GM19438 (cell line): ENCODE measurements at regions not wholly inside any gene's neighbourhood (a gene's known extent, or its start where the extent isn't known, plus 50 kb on each side); places are given as distances from the start of the nearest gene placed in this dataset.

Experiments used
- ATAC-seq: cut with Tn5 transposase; IDR thresholded peaks from one replicate; pipeline ENCODE4 v1.9.1; 2021; ENCODE audit warnings: low read depth; ENCODE audit not compliant: unreplicated experiment

DNA sequence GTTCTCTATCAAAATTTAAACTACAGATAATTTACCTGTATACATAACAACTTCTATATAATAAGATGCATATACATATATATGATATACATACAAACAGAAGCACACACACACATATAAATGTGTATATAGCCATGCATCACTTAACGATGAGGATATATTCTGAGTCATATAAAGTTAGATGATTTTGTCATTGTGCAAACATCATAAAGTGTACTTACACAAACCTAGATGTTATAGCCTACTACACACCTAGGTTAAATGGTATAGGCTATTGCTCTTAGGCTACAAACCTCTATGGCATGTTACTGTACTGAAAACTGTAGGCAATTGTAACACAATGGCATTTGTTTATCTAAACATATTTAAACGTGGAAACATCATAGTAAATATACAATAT is 937.6 kb upstream of the KCND2 start:
- no peak for ATAC-seq

DNA sequence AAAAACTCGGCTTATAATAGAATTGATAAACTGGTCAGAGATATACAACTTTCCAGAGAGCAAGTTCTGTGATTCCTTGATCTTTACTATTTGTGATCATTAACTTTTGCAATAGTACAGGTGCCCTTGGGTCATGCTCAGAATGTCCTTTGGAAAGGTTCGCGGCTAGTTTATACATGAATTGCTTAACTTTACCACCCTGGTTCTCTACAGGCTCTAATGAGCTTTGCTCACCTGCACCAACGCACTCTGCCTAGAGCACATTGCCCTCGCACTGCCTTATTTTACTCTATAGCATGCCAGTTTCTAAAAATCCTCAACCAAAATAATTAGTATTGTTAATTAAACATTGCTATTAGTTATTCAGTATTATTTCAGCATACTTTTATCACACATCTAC is 931.2 kb upstream of the KCND2 start:
- ATAC-seq, result no peak

DNA sequence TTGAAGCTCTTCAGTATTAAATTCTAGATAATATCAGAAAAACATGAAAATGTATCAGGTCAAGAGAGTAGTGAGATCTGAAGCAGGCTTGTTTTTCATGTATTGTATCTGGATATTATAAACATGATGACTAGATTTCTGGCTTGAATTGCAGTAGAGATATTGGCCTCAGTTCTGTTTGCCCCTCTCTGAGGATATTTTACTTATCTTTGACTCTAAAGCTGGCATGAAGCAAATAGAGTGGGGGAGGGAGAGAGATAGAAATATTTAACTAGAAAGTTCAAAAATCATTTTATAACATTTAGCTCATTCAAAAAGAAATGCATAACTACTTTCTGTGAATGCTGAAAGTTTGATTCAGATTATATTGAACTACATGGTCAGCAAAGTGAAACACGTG is 929.7 kb upstream of the KCND2 start:
- no peak for ATAC-seq

DNA sequence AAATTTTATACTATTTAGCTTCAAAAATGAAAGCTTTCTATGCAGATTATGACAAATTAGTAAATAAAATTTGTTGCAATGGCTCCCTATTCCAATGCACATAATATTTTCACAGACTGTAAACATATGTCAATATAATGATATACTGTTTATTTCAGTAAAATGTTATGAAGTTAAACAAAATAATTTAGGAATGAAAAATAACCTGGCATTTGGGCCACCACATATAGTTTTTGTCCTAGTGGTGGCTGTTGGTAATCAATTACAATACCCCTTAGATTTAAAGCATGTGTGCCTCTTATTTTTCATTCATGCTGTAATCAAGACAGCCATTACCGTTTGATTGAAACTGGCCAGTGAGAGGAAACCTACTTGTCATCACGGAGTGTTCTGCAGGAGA is 928.5 kb upstream of the KCND2 start:
- ATAC-seq, result no peak

DNA sequence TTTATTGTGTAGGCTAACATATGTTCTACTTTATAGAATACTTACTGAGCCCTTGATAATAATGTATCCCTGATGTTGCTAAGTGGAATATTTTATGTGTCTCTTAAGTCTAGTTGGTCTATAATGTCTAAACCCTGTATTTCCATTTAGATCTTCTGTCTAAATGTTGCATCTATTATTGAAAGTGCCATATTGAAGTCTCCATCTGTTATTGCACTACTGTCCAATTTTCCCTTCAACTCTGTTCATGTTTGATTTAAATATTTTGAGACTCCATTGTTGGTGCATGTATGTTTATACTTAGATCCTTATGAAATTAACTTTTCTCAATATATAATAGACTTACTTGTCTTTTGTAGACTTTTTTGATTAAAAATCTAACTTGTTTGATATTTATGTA is 924.5 kb upstream of the KCND2 start:
- ATAC-seq, result no peak

DNA sequence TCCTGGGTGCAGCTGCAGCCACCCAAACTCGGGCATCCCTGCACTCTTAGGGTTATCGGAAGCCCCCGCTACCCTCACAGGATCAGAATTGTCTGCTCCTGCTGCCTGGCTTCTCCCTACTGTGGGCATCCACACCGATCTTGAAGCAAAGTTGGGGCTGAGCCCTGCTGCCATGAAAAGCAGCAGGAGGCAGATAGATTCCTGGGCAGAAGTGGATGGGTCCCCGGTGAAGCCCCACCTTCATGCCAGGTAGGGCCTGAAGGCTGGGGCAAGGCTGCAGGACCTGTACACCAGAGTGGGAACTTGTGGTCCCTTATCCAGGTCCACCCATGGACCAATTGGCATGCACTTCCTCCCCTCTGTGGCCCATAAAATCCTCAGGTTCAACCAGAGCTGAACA is 922.6 kb upstream of the KCND2 start:
- ATAC-seq, result no peak

DNA sequence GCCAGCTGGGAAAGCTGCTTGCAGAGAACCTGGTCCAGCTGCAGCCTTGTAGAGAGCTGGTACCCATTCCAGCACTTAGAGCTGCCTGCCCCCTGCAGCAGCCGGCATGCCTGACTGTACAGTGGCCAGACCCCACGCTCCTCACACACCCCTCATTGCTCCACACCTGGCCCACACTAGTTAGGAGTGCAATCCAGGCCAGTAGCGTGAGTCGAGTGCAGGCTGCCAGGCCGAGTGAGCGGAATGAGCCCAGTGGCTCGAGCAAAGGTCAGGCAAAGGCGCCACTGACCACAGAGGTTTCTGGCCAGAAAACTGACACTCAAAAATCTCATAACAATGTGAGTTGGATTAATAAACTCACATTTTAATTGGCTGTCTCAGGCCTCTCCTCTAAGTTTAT is 921.7 kb upstream of the KCND2 start:
- no peak for ATAC-seq

DNA sequence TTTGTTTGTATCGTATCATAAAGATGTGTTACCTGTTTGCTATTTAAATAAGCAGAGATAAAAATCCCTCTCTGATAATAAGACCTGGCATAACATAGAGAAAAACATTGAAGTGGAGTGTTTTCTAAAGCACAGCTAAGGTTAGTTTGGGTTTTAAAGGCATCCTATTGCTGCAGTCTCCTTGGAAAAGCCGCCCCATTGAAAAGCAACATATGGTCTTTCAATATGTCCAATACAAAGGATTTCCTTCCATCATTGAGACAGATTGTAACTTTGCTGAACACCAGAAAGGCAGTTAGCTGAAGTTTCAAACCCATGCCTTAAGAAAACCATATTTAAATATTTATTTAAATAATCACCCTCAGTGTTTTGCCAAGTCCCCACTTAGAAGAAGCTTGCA is 898.5 kb upstream of the KCND2 start:
- no peak for ATAC-seq

DNA sequence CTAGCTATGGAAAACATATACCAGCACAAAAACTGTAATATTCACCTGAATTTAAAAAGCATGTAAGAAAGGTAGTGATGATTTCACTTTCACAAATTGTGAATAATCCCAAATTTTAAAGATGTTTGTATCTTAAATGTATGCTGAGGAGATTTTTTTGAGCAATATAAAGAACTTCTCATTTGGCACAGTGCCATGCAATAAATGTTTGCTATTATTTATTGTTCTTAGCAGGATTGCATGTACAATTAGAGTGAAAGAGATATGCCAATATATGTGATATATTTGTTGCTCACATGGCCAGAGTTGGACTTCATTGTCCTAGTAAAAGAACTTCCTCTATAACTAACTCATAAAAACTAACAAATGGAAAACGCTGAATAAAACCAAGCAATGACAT is 895.1 kb upstream of the KCND2 start:
- no peak for ATAC-seq

DNA sequence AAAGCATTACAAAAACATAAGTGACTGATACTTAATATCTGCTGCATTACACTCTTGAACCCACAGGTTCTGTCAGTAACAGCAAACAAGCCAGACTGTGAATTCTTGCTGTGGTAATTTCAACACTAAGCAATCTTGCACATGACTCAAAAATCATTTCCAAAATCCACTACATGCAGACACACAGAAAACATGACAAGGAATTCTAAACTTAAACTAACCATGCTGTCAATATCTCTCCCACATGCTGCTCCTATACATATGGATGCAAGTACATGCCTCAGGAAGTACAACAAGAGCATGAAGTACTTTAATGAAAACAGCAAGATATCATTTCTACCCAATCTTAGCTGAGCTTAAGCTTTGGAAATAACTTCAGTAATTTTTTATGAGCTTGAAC is 890.2 kb upstream of the KCND2 start:
- no peak for ATAC-seq

DNA sequence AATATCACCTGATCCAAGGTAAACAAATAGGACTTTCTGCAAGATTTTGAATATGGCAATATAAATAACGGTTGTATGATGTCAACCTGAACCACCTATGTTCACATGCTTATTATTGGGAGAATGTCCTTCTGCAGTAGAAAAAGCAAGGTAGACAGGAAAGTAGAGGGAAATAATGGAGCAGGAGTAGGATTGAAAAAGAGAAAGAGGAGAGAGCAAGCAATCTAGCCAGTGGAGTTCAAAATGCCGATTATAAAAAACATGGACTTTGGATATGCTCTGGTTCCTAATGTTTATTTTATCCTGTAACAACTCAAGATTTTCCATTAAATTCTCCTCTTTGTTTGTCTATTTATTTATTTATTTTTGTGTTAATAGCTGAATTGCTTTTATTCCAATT is 878.0 kb upstream of the KCND2 start:
- no peak for ATAC-seq

DNA sequence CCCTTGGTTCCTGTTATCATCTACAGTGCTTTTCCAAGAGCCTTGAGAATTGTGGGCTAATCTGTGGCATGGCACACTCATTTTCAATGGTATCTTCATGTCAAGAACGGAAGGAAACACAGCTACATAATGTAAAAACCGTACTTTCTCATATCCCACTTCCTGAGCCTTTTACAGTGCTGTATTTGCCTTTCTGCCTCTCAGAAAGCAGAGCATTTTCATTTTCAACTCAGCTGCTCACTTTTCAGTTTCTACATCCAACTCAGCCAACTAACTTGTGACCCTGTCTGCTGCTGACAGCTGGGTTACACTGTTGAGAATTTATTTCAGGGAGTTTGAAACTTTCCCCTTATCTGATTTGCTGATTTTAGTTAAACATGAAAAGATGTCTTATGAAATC is 875.8 kb upstream of the KCND2 start:
- ATAC-seq, result peak; percentile 93

DNA sequence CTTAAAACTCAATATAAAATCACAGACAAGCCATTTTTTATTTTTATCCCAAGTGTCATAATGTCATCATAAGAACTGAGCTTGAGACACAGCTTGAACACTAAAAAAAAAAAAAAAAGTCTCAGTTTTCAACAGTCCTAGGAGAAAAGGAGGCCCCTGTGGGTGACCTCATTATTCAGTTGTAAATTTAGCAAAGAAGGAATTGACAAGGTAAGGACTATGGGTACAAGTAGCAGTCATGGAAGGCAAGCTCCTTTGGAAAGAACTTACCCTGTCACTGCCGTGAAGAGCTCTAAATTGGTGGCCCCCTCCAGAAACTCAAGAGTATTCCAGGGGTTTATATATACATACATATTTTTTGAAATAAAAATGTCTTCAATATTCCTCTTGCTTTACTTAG is 864.4 kb upstream of the KCND2 start:
- no peak for ATAC-seq

DNA sequence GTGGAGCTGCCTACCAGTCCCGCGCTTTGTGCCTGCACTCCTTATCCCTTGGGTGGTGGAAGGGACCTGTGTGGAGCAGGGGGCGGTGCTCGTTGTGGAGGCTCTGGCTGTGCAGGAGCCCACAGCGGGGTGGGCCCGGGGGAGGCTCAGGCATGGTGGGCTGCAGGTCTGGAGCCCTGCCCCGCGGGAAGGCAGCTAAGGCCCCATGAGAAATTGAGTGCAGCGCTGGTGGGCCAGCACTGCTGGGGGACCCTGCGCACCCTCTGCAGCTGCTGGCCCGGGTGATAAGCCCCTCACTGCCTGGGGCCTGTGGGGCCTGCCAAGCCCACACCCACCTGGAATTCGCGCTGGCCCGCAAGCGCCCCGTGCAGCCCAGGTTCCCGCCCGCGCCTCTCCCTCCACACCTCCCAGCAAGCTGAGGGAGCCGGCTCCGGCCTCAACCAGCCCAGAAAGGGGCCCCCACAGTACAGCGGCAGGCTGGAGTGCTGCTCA is 859.6 kb upstream of the KCND2 start:
- ATAC-seq, result no peak

DNA sequence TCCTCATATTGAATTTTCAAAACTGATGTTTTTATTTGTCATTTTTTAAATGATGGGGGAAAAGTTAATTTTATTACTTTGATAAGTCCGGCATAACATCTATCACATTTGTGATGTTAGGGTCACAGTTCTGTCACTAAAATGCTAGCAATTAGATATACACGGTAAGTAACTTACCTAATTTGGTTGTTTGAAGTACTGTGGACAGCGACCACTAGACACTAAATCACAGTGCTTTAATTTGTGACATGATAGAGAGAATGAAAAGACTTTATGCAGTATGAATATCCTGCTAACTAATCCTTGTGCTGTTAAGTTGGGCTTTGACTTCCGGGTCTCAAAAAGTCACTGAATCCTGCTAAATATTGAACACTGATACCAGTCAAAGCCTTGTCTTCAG is 857.3 kb upstream of the KCND2 start:
- no peak for ATAC-seq

DNA sequence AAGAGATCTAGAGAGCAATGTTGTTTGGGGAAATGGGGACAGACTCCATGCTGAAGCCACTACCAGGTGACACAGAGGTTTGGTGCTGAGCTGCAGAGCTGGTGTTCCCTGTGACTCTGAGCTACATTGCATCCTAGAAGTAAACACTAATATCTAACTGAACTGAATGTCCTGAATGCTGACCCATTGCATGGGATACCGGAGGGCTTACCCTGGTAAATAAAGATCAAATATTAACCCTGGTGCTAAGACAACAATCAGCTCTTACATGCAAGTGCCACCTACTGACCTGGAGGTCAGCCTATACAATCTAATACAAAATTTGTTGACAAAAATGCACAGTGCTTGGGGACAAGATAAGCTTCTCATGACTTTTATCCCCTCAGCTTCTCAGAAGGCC is 851.3 kb upstream of the KCND2 start:
- ATAC-seq, result no peak

DNA sequence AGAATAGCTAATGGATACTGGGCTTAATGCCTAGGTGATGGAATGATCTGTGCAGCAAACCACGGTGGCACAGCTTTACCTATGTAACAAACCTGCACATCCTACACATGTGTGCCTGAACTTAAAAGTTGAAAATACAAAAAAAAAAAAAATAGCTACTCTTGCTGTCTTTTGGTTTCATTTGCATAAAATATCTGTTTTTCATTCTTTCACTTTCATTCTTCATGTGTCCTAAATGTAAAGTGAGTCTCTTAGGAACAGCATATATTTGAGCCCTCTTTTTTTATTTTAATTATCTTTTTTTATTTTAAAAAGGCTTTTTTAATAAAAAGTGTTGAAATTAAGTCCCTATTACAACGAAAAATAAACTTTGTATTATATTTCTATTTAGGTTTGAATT is 836.1 kb upstream of the KCND2 start:
- ATAC-seq, result no peak

DNA sequence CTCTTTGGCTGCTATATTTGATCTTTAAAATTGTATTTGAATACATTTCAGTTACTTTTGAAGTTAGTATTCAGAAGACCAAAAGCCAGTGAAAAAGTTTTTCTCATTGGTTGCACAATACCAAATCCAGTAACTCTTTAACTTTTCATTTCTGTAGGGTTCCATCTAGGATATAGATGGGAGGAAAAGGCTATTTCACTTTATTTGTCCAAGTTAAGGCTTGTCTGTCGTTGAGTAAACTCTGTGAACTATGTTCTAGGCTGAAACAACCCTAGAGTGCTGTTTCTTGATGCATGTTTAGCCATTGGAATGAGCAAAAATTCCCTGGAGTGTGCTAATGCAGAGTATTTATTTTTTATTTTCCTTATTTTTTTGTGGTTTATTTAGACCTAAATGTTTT is 834.7 kb upstream of the KCND2 start:
- ATAC-seq, result no peak

DNA sequence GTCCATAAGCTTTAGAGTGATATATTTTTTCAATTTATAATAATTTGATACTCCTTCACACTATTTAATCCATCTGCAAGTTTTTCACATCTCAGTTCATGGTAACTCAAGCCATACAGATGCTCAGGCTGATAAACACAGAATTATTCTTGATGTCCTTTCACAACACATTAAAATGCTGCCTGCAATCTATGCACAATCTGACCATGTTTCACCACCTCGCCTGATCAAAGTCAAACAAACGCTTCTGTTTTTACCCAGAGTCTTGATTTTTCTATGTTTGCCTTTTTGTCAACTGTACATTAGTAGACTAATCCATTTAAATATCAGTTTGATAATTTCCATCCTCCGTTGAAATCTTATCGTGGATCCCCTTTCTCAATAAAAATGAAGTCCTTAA is 833.8 kb upstream of the KCND2 start:
- no peak for ATAC-seq

DNA sequence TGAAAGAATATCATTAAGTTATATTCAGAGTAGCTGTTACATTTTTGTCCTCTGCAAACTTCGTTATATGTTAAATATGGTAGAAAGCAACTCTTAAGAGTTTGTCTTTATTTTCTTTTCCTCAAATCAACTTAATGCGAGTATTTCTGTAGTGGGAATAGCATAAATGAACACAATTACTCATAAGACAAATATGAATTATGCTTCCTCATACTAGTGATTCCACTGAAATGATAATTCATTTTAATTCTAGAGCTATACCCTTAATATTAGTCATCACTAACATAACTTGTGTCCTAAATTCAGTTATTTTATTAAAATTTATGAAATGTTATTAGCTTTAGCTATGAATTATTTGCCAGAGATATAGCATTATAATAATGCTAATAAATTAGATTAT is 820.6 kb upstream of the KCND2 start:
- ATAC-seq, result no peak

DNA sequence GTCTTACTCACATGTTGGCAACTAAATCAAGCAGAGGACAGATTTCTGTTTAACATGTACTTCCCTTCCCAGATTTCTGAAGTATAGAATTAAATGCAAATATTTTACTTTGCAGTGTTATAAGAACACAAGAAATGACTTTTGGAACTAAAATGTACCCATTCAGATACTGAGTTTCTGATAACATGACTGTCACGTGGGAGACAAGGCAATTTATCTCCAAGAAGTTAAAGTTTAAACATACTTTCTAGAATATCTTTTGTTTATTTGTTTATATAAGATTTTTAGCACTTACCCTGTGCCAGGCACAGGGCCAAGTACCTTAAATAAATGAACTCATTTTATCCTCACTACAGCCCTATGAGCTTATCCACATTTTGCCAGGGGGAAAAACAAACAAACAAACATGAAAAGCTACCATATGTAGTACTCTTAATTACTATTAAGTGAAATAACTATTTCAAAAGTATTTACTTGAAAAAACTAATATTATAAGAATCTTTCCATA is 807.1 kb upstream of the KCND2 start:
- ATAC-seq, result no peak

DNA sequence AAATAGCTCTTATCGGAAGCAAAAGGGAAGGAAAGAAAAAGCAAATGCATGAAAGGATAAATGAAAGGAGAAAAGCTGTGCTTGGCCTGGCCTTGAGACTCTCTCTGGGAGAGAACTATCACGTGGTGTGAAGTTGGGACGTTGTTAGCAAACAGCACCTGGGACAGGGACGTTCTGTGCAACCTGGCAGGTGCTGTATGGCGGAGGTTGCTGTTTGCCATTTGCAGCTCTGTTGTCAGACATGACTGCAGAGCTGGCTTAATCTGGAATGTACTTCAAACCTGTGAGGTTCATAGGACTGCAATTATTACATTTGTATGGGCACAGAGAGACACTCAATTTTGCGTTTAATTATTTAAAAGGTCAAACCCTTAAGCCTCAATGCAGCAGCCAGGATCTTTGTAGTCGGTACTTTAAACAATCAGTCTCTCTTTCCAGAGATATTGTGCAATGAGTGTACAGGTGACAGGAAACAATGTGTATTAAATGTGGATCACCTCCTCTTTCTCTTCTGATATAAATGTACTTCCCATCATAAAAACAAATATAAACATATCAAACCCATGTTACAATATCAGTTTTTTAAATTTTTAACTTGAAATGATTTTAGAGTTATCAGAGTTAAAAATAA is 800.5 kb upstream of the KCND2 start:
- no peak for ATAC-seq

DNA sequence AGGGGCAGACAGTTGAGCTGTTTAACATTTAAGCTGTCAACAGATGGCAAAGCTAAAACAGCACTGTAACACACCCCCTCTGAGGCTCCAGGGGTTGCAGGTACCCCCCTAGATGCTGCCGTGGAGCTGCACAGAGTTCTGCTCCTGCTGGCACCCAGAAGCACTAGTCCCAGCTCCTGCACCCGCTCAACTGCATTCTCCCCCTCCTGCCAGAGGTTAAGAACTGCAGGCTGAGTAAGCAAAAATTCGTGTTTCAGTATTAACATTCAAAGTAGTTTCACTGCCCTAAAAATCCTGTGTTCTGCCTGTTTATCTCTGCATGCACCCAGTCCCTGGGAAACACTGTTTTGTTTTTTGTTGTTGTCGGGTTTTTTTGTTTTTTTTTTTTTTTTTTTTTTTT is 790.8 kb upstream of the KCND2 start:
- no peak for ATAC-seq
